DMS153 treated with DMSO at 0.1 percent for 48 hours (cell line): ENCODE measurements at regions not wholly inside any gene's neighbourhood (a gene's known extent, or its start where the extent isn't known, plus 50 kb on each side); places are given as distances from the start of the nearest gene placed in this dataset.

ENCODE experiments used
- DNase-seq: peaks from one replicate; lab custom pipeline; 2025; ENCODE audit not compliant: unreplicated experiment; lab: John Stamatoyannopoulos, UW

GRCh38 chr9:118028225-118028624 lies 324.0 kb downstream of the TLR4 start:
- no peak for DNase-seq

- DNase-seq, result no peak
Observed at GRCh38 chr9:118029425-118029824, 325.2 kb downstream of the TLR4 start.

GRCh38 chr9:118034701-118035100 lies 330.5 kb downstream of the TLR4 start:
- DNase-seq, result no peak

GRCh38 chr9:118038713-118039112 lies 334.5 kb downstream of the TLR4 start:
- DNase-seq, result no peak

- peak; percentile 44 for DNase-seq
Observed at GRCh38 chr9:118058227-118058626, 354.0 kb downstream of the TLR4 start.

GRCh38 chr9:118059484-118060278 lies 355.5 kb downstream of the TLR4 start:
- no peak for DNase-seq

- DNase-seq, result no peak
Observed at GRCh38 chr9:118083161-118083560, 379.0 kb downstream of the TLR4 start.

- DNase-seq, result no peak
Observed at GRCh38 chr9:118088090-118088489, 383.9 kb downstream of the TLR4 start.

- no peak for DNase-seq
Observed at GRCh38 chr9:118091226-118091625, 387.0 kb downstream of the TLR4 start.

- DNase-seq, result no peak
Observed at GRCh38 chr9:118091711-118092500, 387.7 kb downstream of the TLR4 start.

GRCh38 chr9:118094387-118094786 lies 390.2 kb downstream of the TLR4 start:
- no peak for DNase-seq

- DNase-seq, result no peak
Observed at GRCh38 chr9:118100529-118101419, 396.6 kb downstream of the TLR4 start.

- DNase-seq, result no peak
Observed at GRCh38 chr9:118104363-118104762, 400.2 kb downstream of the TLR4 start.

GRCh38 chr9:118108971-118109370 lies 404.8 kb downstream of the TLR4 start:
- no peak for DNase-seq

GRCh38 chr9:118109542-118109941 lies 405.3 kb downstream of the TLR4 start:
- DNase-seq, result no peak

GRCh38 chr9:118121361-118121760 lies 417.2 kb downstream of the TLR4 start:
- no peak for DNase-seq

GRCh38 chr9:118128313-118128712 lies 424.1 kb downstream of the TLR4 start:
- DNase-seq, result no peak

GRCh38 chr9:118129541-118129940 lies 425.3 kb downstream of the TLR4 start:
- DNase-seq, result no peak

GRCh38 chr9:118148990-118149389 lies 444.8 kb downstream of the TLR4 start:
- DNase-seq, result no peak

- no peak for DNase-seq
Observed at GRCh38 chr9:118156846-118157245, 452.6 kb downstream of the TLR4 start.

GRCh38 chr9:118162716-118163115 lies 458.5 kb downstream of the TLR4 start:
- DNase-seq, result no peak
